K562 (cell line): ENCODE measurements at regions not wholly inside any gene's neighbourhood (a gene's known extent, or its start where the extent isn't known, plus 50 kb on each side); places are given as distances from the start of the nearest gene placed in this dataset.

ENCODE experiments used
- BRF1 ChIP-seq: IDR thresholded peaks from 3 replicates; pipeline ENCODE4 v1.6.1; 2011; ENCODE audit warnings: borderline replicate concordance, mild to moderate bottlenecking; ENCODE audit not compliant: insufficient read length; ENCODE audit errors: extremely low read depth
- CHD1 ChIP-seq: fragments of 200-600 bp; sonication (generic); IDR thresholded peaks from one replicate; pipeline ENCODE4 v1.6.1; 2012; ENCODE audit warnings: mild to moderate bottlenecking, moderate library complexity, low read length, inconsistent platforms
- ELF4 ChIP-seq: fragments of 450-650 bp; formaldehyde crosslinking; IDR thresholded peaks from 2 replicates; pipeline ENCODE4 v1.4.0; 2022; ENCODE audit warnings: missing genetic modification characterization
- FOXJ2 ChIP-seq: fragments of 200-800 bp; sonication (Bioruptor generic); IDR thresholded peaks from 2 replicates; pipeline ENCODE4 v1.6.1; 2016; ENCODE audit warnings: missing genetic modification characterization, missing compliant biosample characterization
- FOXK1 ChIP-seq: sonication (generic); formaldehyde crosslinking; IDR thresholded peaks from 2 replicates; pipeline ENCODE4 v1.8.0; 2022; ENCODE audit warnings: missing genetic modification reagents, mild to moderate bottlenecking, borderline replicate concordance
- FOXM1 ChIP-seq, 2 experiments: fragments of 450-650 bp in 1 of 2; sonication (generic) in 1 of 2; formaldehyde crosslinking in 1 of 2; IDR thresholded peaks; 2 replicates each; pipeline versions ENCODE4 v1.6.1 to v1.9.0; 2017 to 2022; ENCODE audit warnings: low read depth in 2 of 2, mild to moderate bottlenecking in 2 of 2, missing genetic modification reagents in 1 of 2, moderate library complexity in 1 of 2
- MBD2 ChIP-seq: sonication (generic); IDR thresholded peaks from 2 replicates; pipeline ENCODE4 v1.6.1; 2016; ENCODE audit warnings: low read depth, borderline replicate concordance
- MYNN ChIP-seq, 2 experiments: sonication (generic); formaldehyde crosslinking in 1 of 2; IDR thresholded peaks; 2 replicates each; pipeline versions ENCODE4 v1.5.0 to v1.6.1; 2016 to 2020; ENCODE audit warnings: antibody characterized with exemption in 1 of 2, missing genetic modification reagents in 1 of 2
- POU5F1 ChIP-seq: fragments of 150-350 bp; IDR thresholded peaks from 2 replicates; pipeline ENCODE4 v1.6.1; 2014; ENCODE audit warnings: borderline replicate concordance, low read length, low read depth, mild to moderate bottlenecking; ENCODE audit not compliant: partially characterized antibody
- SREBF1 ChIP-seq: fragments of 150-350 bp; IDR thresholded peaks from 2 replicates; pipeline ENCODE4 v1.6.1; 2014; ENCODE audit warnings: antibody characterized with exemption, low read depth, low read length, borderline replicate concordance
- TEAD4 ChIP-seq, 2 experiments: sonication (generic) in 1 of 2; formaldehyde crosslinking in 1 of 2; IDR thresholded peaks; 2 replicates each; pipeline versions ENCODE4 v1.6.1 to v1.8.0; 2012 to 2022; ENCODE audit warnings: borderline replicate concordance in 1 of 2, inconsistent platforms in 1 of 2, low read length in 1 of 2, mild to moderate bottlenecking in 1 of 2, missing genetic modification reagents in 1 of 2
- ZFP91 ChIP-seq: sonication (generic); formaldehyde crosslinking; IDR thresholded peaks from 2 replicates; pipeline ENCODE4 v1.8.0; 2022; ENCODE audit warnings: mild to moderate bottlenecking, missing genetic modification reagents
- ZNF197 ChIP-seq: fragments of 200-800 bp; sonication (Bioruptor generic); IDR thresholded peaks from 2 replicates; pipeline ENCODE4 v1.6.1; 2016; ENCODE audit warnings: low read depth, missing genetic modification characterization, missing compliant biosample characterization
- ZNF3 ChIP-seq: fragments of 250-450 bp; sonication (Bioruptor Pico); IDR thresholded peaks from 2 replicates; pipeline ENCODE4 v1.5.0; 2021; ENCODE audit warnings: mild to moderate bottlenecking, moderate library complexity
- ZNF445 ChIP-seq: fragments of 250-450 bp; sonication (Bioruptor Pico); IDR thresholded peaks from 2 replicates; pipeline ENCODE4 v1.4.0; 2020; ENCODE audit warnings: low read depth, mild to moderate bottlenecking, moderate library complexity
- TF ChIP-seq, protein P1 (sequence below): fragments of 250-450 bp; sonication (Bioruptor Pico); IDR thresholded peaks from 2 replicates; pipeline ENCODE4 v1.4.0; 2020; ENCODE audit warnings: mild to moderate bottlenecking, moderate library complexity
- TF ChIP-seq, protein P2 (sequence below): sonication (generic); formaldehyde crosslinking; IDR thresholded peaks from 2 replicates; pipeline ENCODE4 v1.9.0; 2022; ENCODE audit warnings: mild to moderate bottlenecking, missing genetic modification reagents

DNA sequence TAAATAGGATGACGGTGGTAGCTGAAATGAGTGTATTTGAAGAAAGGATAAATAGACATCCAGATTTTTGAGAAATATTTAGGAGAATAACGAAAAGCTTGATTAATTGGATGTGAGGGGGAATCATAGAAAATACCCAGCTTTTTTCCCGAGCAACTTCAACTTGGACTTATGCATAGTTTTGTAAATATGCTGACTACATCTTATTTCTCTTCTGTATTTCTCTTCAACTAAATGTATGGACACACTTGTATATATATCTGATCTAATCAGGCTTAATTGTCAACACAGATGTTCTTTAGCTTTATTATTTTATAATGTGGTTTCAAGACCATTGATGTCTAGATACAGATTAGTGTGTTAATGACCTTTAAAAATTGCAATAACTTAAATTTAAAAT is 685.0 kb downstream of the SLITRK1 start (continued):
- no peak for TF ChIP-seq BRF1
- no peak for TF ChIP-seq ZNF3 (CRISPR knock-in tag)
- TF ChIP-seq POU5F1, result no peak
- no peak for TF ChIP-seq SREBF1
- no peak for TF ChIP-seq ZNF197 (CRISPR knock-in tag)
- no peak for TF ChIP-seq FOXM1 (IDR thresholded peaks at IDR 0.05; ENCODE audit: low read depth)
- no peak for TF ChIP-seq FOXM1 (CRISPR knock-in tag; IDR thresholded peaks at IDR 0.05; ENCODE audit: low read depth)
- TF ChIP-seq ELF4, result no peak
- TF ChIP-seq, protein P1, sequence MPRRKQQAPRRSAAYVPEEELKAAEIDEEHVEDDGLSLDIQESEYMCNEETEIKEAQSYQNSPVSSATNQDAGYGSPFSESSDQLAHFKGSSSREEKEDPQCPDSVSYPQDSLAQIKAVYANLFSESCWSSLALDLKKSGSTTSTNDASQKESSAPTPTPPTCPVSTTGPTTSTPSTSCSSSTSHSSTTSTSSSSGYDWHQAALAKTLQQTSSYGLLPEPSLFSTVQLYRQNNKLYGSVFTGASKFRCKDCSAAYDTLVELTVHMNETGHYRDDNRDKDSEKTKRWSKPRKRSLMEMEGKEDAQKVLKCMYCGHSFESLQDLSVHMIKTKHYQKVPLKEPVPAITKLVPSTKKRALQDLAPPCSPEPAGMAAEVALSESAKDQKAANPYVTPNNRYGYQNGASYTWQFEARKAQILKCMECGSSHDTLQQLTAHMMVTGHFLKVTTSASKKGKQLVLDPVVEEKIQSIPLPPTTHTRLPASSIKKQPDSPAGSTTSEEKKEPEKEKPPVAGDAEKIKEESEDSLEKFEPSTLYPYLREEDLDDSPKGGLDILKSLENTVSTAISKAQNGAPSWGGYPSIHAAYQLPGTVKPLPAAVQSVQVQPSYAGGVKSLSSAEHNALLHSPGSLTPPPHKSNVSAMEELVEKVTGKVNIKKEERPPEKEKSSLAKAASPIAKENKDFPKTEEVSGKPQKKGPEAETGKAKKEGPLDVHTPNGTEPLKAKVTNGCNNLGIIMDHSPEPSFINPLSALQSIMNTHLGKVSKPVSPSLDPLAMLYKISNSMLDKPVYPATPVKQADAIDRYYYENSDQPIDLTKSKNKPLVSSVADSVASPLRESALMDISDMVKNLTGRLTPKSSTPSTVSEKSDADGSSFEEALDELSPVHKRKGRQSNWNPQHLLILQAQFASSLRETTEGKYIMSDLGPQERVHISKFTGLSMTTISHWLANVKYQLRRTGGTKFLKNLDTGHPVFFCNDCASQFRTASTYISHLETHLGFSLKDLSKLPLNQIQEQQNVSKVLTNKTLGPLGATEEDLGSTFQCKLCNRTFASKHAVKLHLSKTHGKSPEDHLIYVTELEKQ, result no peak
- no peak for TF ChIP-seq MYNN (IDR thresholded peaks at IDR 0.05)
- TF ChIP-seq MYNN (CRISPR knock-in tag; IDR thresholded peaks at IDR 0.05), result no peak
- no peak for TF ChIP-seq ZNF445
- TF ChIP-seq TEAD4 (IDR thresholded peaks at IDR 0.05; ENCODE audit: low read length), result no peak
- TF ChIP-seq TEAD4 (CRISPR knock-in tag; IDR thresholded peaks at IDR 0.05; ENCODE audit: borderline replicate concordance), result no peak
- TF ChIP-seq MBD2, result no peak
- TF ChIP-seq FOXJ2 (tag), result no peak
- TF ChIP-seq, protein P2, sequence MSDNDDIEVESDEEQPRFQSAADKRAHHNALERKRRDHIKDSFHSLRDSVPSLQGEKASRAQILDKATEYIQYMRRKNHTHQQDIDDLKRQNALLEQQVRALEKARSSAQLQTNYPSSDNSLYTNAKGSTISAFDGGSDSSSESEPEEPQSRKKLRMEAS (CRISPR knock-in tag), result no peak
- TF ChIP-seq CHD1, result no peak
- no peak for TF ChIP-seq FOXK1 (CRISPR knock-in tag)
- TF ChIP-seq ZFP91, result no peak
- TF ChIP-seq, all 486 proteins: peak for 5
